GM10266 (cell line): ENCODE measurements at regions not wholly inside any gene's neighbourhood (a gene's known extent, or its start where the extent isn't known, plus 50 kb on each side); places are given as distances from the start of the nearest gene placed in this dataset.

Source experiments
- DNase-seq: peaks from one replicate; pipeline ENCODE4 v3.0.0; 2012; ENCODE audit errors: extremely low spot score
- CTCF ChIP-seq: IDR thresholded peaks from 2 replicates; pipeline ENCODE4 v1.5.1; 2012; ENCODE audit warnings: mild to moderate bottlenecking, low read depth; ENCODE audit not compliant: control insufficient read depth, insufficient read depth; ENCODE audit errors: missing control alignments

GRCh38 chr2:146455325-146455724 is 1389.5 kb upstream of the ACVR2A start:
- no peak for TF ChIP-seq CTCF
- DNase-seq: no peak

- TF ChIP-seq CTCF: no peak
- no peak for DNase-seq
Measured at GRCh38 chr2:146451972-146452371, 1392.9 kb upstream of the ACVR2A start.

GRCh38 chr2:146450131-146450530 is 1394.7 kb upstream of the ACVR2A start:
- no peak for DNase-seq
- no peak for TF ChIP-seq CTCF

- no peak for TF ChIP-seq CTCF
- DNase-seq: no peak
Measured at GRCh38 chr2:146444987-146445386, 1399.8 kb upstream of the ACVR2A start.

- TF ChIP-seq CTCF: no peak
- DNase-seq: no peak
Measured at GRCh38 chr2:146444085-146444484, 1400.7 kb upstream of the ACVR2A start.

- no peak for TF ChIP-seq CTCF
- no peak for DNase-seq
Measured at GRCh38 chr2:146438246-146438645, 1406.6 kb upstream of the ACVR2A start.

- DNase-seq: no peak
- TF ChIP-seq CTCF: no peak
Measured at GRCh38 chr2:146437712-146438111, 1407.1 kb upstream of the ACVR2A start.
